ENCODE measurements at regions not wholly inside any gene's neighbourhood (a gene's known extent, or its start where the extent isn't known, plus 50 kb on each side); places are given as distances from the start of the nearest gene placed in this dataset.

DNA sequence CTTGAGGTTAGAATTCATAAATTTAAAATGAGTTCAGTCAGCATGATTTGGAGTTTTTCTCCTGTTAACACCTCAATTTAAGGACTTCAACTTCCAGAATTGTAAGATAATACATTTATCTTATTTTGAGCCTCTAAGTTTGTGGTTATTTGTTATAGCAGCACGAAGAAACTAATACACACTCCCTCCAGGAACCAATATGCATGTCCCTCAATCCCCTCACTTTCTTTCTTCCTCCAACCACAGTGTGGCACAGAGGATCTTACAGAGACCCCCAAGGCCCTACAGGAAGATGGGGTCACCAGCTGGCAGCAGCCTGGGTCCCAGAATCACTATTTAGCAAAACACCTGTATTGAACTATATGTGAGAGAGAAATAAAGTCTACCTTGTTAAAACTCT, 242.0 kb downstream of the RAD51AP2 start:
- TF ChIP-seq, protein P1, sequence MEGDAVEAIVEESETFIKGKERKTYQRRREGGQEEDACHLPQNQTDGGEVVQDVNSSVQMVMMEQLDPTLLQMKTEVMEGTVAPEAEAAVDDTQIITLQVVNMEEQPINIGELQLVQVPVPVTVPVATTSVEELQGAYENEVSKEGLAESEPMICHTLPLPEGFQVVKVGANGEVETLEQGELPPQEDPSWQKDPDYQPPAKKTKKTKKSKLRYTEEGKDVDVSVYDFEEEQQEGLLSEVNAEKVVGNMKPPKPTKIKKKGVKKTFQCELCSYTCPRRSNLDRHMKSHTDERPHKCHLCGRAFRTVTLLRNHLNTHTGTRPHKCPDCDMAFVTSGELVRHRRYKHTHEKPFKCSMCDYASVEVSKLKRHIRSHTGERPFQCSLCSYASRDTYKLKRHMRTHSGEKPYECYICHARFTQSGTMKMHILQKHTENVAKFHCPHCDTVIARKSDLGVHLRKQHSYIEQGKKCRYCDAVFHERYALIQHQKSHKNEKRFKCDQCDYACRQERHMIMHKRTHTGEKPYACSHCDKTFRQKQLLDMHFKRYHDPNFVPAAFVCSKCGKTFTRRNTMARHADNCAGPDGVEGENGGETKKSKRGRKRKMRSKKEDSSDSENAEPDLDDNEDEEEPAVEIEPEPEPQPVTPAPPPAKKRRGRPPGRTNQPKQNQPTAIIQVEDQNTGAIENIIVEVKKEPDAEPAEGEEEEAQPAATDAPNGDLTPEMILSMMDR (IDR thresholded peaks at IDR 0.05), result no peak
- TF ChIP-seq EZH2 (IDR thresholded peaks at IDR 0.05; ENCODE audit: borderline replicate concordance, insufficient read depth, low read depth, low read length, poor library complexity, severe bottlenecking), result no peak
